ENCODE measurements at regions not wholly inside any gene's neighbourhood (a gene's known extent, or its start where the extent isn't known, plus 50 kb on each side); places are given as distances from the start of the nearest gene placed in this dataset.

DNA sequence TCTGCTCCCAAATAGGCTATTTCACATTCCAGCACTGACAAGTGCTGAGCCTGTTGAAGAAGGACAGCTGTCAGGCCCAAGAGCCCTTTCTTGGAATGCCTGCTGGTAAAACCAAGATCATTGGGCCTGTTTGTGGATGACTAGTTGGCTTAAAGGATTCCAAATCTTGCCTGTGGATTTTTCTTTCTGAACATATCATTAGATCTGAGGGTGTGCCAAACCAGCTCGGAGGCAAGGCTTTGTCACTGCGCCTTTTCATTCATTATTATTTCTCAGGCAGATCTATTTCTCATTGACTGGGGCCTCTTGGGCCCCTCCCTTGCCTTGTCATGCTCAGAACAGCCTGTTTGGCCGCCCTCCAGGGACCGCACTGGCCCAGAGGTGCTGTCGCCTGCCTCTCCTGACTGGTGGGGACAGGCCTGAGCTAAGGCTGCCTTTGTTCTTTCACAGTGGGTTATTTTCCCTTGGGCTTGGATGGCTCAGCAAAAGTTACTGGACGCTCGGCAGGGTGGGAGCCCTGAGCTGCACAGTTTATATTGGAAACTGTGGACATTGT, 222.7 kb upstream of the SESN3 start:
- Histone ChIP-seq H3K4me1 (replicated peaks in 1 of 4; ENCODE audit: control insufficient read depth in 3 of 4, insufficient read depth in 4 of 4, low read length in 3 of 4) (peaks cover 0 to 3% (median 0%) of the 10 kb centered on the region in 4 experiments; a peak in 1 of 7 replicates), H4K8ac (ENCODE audit: extremely low read depth, insufficient read depth, low read length) (no peak overlapping the region), H3K27ac (ENCODE audit: low read depth, low read length) (no peak overlapping the region), H3K79me2 (ENCODE audit: control insufficient read depth in 1 of 2, insufficient read depth in 2 of 2, low read length in 2 of 2) (no peaks in the 10 kb centered on the region), H3K36me3 (ENCODE audit: control insufficient read depth in 2 of 4, insufficient read depth in 4 of 4, low read length in 3 of 4) (no peaks in the 10 kb centered on the region), H4K5ac (ENCODE audit: insufficient read length, low read depth, low read length) (no peak overlapping the region), H2BK12ac (ENCODE audit: low read depth, low read length) (0 out of 2 replicates have a peak overlapping the region, but pooled peaks have one; percentile 22), H3K4me2 (ENCODE audit: insufficient read depth in 1 of 2, low read depth in 2 of 2, low read length in 2 of 2) (no peak overlapping the region), H4K91ac (replicated peaks; ENCODE audit: insufficient read length, low read length) (no peak overlapping the region), H4K20me1 (replicated peaks in 1 of 2; ENCODE audit: control insufficient read depth in 1 of 2, insufficient read depth in 2 of 2, low read length in 2 of 2) (no peaks in the 10 kb centered on the region), H3K23ac (ENCODE audit: insufficient read length) (no peak overlapping the region), H3K56ac (replicated peaks; ENCODE audit: insufficient read length, low read depth, low read length) (no peak overlapping the region), H3K4me3 (ENCODE audit: extremely low read depth in 1 of 4, insufficient read depth in 2 of 4, low read depth in 3 of 4, low read length in 4 of 4) (no peak overlapping the region), H3K9me3 (ENCODE audit: insufficient read depth in 2 of 2, low read depth in 1 of 2, low read length in 1 of 2) (no peaks in the 10 kb centered on the region), H2BK20ac (ENCODE audit: low read length) (no peak overlapping the region), H3K14ac (ENCODE audit: insufficient read length) (no peak overlapping the region), H3K23me2 (ENCODE audit: low read depth, low read length) (no peaks in the 10 kb centered on the region), H2BK5ac (ENCODE audit: low read depth, low read length) (no peak overlapping the region), H3K18ac (ENCODE audit: extremely low read depth, low read length) (no peak overlapping the region), H2AK5ac (ENCODE audit: low read depth, low read length) (no peak overlapping the region), H2BK120ac (replicated peaks; ENCODE audit: low read depth, low read length) (no peak overlapping the region), H3K27me3 (replicated peaks in 1 of 4; ENCODE audit: control insufficient read depth in 3 of 4, extremely low read depth in 1 of 4, insufficient read depth in 3 of 4, low read length in 3 of 4) (no peaks in the 10 kb centered on the region), H3K4ac (replicated peaks; ENCODE audit: insufficient read length, low read depth, low read length) (no peak overlapping the region), H3K79me1 (ENCODE audit: low read depth, low read length) (no peaks in the 10 kb centered on the region; the same call in 1 of the 2 replicates), H2AFZ (ENCODE audit: low read length) (peak overlapping the region; percentile 69; the same call in 1 of the 2 replicates), H3K9ac (replicated peaks in 1 of 4; ENCODE audit: extremely low read depth in 1 of 4, low read depth in 3 of 4, low read length in 3 of 4) (no peak overlapping the region), H2BK15ac (ENCODE audit: low read length) (no peak overlapping the region)
- no peak for FAIRE-seq
- CTCF ChIA-PET (ENCODE audit: partially characterized antibody): interaction anchor here (0.8 to 2.5 kb wide), 5 partner anchors 23 to 299 kb away, joined by 3 to 6 read pairs (median 6); no protein-coding TSS in a partner anchor
- 92% methylated on average over 7 of the region's 7 CpGs; no CpG with 5 or more reads in 1 of the 2 experiments for WGBS, 2 experiments (ENCODE audit: extremely low coverage in 1 of 2, insufficient coverage in 1 of 2, insufficient read length in 1 of 2, insufficient replicate concordance in 2 of 2, low coverage in 1 of 2, low lambda C conversion rate in 2 of 2, missing lambda C conversion rate in 1 of 2)
- no peak for DNase-seq (ENCODE audit: low read depth in 1 of 2, low spot score in 2 of 2)
- POLR2A ChIA-PET (ENCODE audit: partially characterized antibody): no interaction called here
- TF ChIP-seq JUN (IDR thresholded peaks at IDR 0.05; ENCODE audit: low read depth, low read length) (no peak), NRF1 (IDR thresholded peaks at IDR 0.05; ENCODE audit: low read depth, low read length) (no peak), CHD1 (IDR thresholded peaks at IDR 0.05; ENCODE audit: low read depth, low read length) (no peak), POU5F1 (IDR thresholded peaks at IDR 0.05; ENCODE audit: low read depth, low read length) (no peak), JUND (IDR thresholded peaks at IDR 0.05; ENCODE audit: low read length) (no peak), ZNF274 (IDR thresholded peaks at IDR 0.05; ENCODE audit: borderline replicate concordance, extremely low read depth, low read length) (no peak), EP300 (IDR thresholded peaks at IDR 0.05; ENCODE audit: borderline replicate concordance in 1 of 2, low read depth in 2 of 2, low read length in 2 of 2) (no peak), BCL11A (IDR thresholded peaks at IDR 0.05; ENCODE audit: low read depth in 2 of 2, low read length in 2 of 2) (no peak), SAP30 (IDR thresholded peaks at IDR 0.05; ENCODE audit: insufficient read depth, insufficient replicate concordance, low read length) (no peak), KDM5A (IDR thresholded peaks at IDR 0.05; ENCODE audit: low read length) (no peak)
- TF ChIP-seq, protein P1, sequence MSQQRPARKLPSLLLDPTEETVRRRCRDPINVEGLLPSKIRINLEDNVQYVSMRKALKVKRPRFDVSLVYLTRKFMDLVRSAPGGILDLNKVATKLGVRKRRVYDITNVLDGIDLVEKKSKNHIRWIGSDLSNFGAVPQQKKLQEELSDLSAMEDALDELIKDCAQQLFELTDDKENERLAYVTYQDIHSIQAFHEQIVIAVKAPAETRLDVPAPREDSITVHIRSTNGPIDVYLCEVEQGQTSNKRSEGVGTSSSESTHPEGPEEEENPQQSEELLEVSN (IDR thresholded peaks at IDR 0.05): no peak
